ENCODE measurements at regions not wholly inside any gene's neighbourhood (a gene's known extent, or its start where the extent isn't known, plus 50 kb on each side); places are given as distances from the start of the nearest gene placed in this dataset.

GRCh38 chr10:90407851-90408250, 450.0 kb downstream of the HTR7 start:
- Histone ChIP-seq H3K27ac (ENCODE audit: low read depth, low read length) (no peak overlapping the region), H3K4me1 (ENCODE audit: insufficient read depth, low read length) (peaks cover 12% of the 10 kb centered on the region), H3K4me2 (ENCODE audit: insufficient read depth, low read length) (no peak overlapping the region), H3K36me3 (ENCODE audit: insufficient read depth, low read length) (no peaks in the 10 kb centered on the region), H3K27me3 (ENCODE audit: insufficient read depth, low read length) (no peaks in the 10 kb centered on the region), H3K4me3 (ENCODE audit: insufficient read depth, low read length) (no peak overlapping the region), H3K79me2 (ENCODE audit: insufficient read depth, low read length) (no peaks in the 10 kb centered on the region), H3K9me3 (ENCODE audit: low read depth, low read length) (peaks cover 2% of the 10 kb centered on the region), H2AFZ (ENCODE audit: low read length) (no peak overlapping the region), H4K20me1 (ENCODE audit: insufficient read depth, low read length) (no peaks in the 10 kb centered on the region)
- no peak for TF ChIP-seq CTCF (IDR thresholded peaks at IDR 0.05; ENCODE audit: extremely low read depth, low read depth, low read length)
- DNase-seq (ENCODE audit: insufficient read length, low spot score, missing footprints), result no peak

- Histone ChIP-seq H3K4me2 (ENCODE audit: insufficient read depth, low read length) (no peak overlapping the region), H3K4me3 (ENCODE audit: insufficient read depth, low read length) (no peak overlapping the region), H4K20me1 (ENCODE audit: insufficient read depth, low read length) (no peaks in the 10 kb centered on the region), H3K36me3 (ENCODE audit: insufficient read depth, low read length) (no peaks in the 10 kb centered on the region), H3K4me1 (ENCODE audit: insufficient read depth, low read length) (peaks cover 27% of the 10 kb centered on the region), H3K9me3 (ENCODE audit: low read depth, low read length) (peaks cover 2% of the 10 kb centered on the region), H3K27me3 (ENCODE audit: insufficient read depth, low read length) (no peaks in the 10 kb centered on the region), H3K79me2 (ENCODE audit: insufficient read depth, low read length) (no peaks in the 10 kb centered on the region), H2AFZ (ENCODE audit: low read length) (peak overlapping the region; percentile 52), H3K27ac (ENCODE audit: low read depth, low read length) (no peak overlapping the region)
- TF ChIP-seq CTCF (IDR thresholded peaks at IDR 0.05; ENCODE audit: extremely low read depth, low read depth, low read length), result no peak
- no peak for DNase-seq (ENCODE audit: insufficient read length, low spot score, missing footprints)
Observed at GRCh38 chr10:90412582-90412981, 445.3 kb downstream of the HTR7 start.

- Histone ChIP-seq H3K4me1 (ENCODE audit: insufficient read depth, low read length) (peaks cover 33% of the 10 kb centered on the region), H3K79me2 (ENCODE audit: insufficient read depth, low read length) (no peaks in the 10 kb centered on the region), H3K27ac (ENCODE audit: low read depth, low read length) (peak overlapping the region; percentile 51), H4K20me1 (ENCODE audit: insufficient read depth, low read length) (no peaks in the 10 kb centered on the region), H3K9me3 (ENCODE audit: low read depth, low read length) (peaks cover 2% of the 10 kb centered on the region), H3K27me3 (ENCODE audit: insufficient read depth, low read length) (no peaks in the 10 kb centered on the region), H3K4me2 (ENCODE audit: insufficient read depth, low read length) (peak overlapping the region; percentile 58), H3K4me3 (ENCODE audit: insufficient read depth, low read length) (peak overlapping the region; percentile 34), H3K36me3 (ENCODE audit: insufficient read depth, low read length) (no peaks in the 10 kb centered on the region), H2AFZ (ENCODE audit: low read length) (peak overlapping the region; percentile 37)
- TF ChIP-seq CTCF (IDR thresholded peaks at IDR 0.05; ENCODE audit: extremely low read depth, low read depth, low read length), result no peak
- no peak for DNase-seq (ENCODE audit: insufficient read length, low spot score, missing footprints)
Observed at GRCh38 chr10:90413196-90413595, 444.6 kb downstream of the HTR7 start.

GRCh38 chr10:90414926-90415325, 442.9 kb downstream of the HTR7 start:
- no peaks in the 10 kb centered on the region for H3K79me2 ChIP-seq (ENCODE audit: insufficient read depth, low read length)
- no peaks in the 10 kb centered on the region for H3K36me3 ChIP-seq (ENCODE audit: insufficient read depth, low read length)
- H3K4me1 ChIP-seq (ENCODE audit: insufficient read depth, low read length), result peaks cover 44% of the 10 kb centered on the region
- no peaks in the 10 kb centered on the region for H3K9me3 ChIP-seq (ENCODE audit: low read depth, low read length)
- no peak overlapping the region for H3K27ac ChIP-seq (ENCODE audit: low read depth, low read length)
- DNase-seq (ENCODE audit: insufficient read length, low spot score, missing footprints), result no peak
- H4K20me1 ChIP-seq (ENCODE audit: insufficient read depth, low read length), result no peaks in the 10 kb centered on the region
- no peak overlapping the region for H2AFZ ChIP-seq (ENCODE audit: low read length)
- no peak overlapping the region for H3K4me3 ChIP-seq (ENCODE audit: insufficient read depth, low read length)
- H3K27me3 ChIP-seq (ENCODE audit: insufficient read depth, low read length), result no peaks in the 10 kb centered on the region
- TF ChIP-seq CTCF (IDR thresholded peaks at IDR 0.05; ENCODE audit: extremely low read depth, low read depth, low read length), result no peak
- no peak overlapping the region for H3K4me2 ChIP-seq (ENCODE audit: insufficient read depth, low read length)
